Activated CD4-positive, alpha-beta T cell treated with anti-CD3 and anti-CD28 coated beads, Interleukin-2, amount 50 U/mL, for 1 hour (primary cell): ENCODE measurements at regions not wholly inside any gene's neighbourhood (a gene's known extent, or its start where the extent isn't known, plus 50 kb on each side); places are given as distances from the start of the nearest gene placed in this dataset.

ENCODE experiments used
- DNase-seq: peaks from one replicate; pipeline ENCODE4 v3.0.0-alpha.2; 2020

- no peak for DNase-seq
These were observed 55.2 kb upstream of the DMAC1 start for GRCh38 chr9:7854763-7855162.
